Hepatocyte (in vitro differentiated cells): ENCODE measurements at regions not wholly inside any gene's neighbourhood (a gene's known extent, or its start where the extent isn't known, plus 50 kb on each side); places are given as distances from the start of the nearest gene placed in this dataset.

ENCODE experiments used
- DNase-seq: peaks from one replicate; pipeline ENCODE4 v3.0.0-alpha.2; 2016; ENCODE audit warnings: low spot score
- H2AFZ ChIP-seq: fragments of 200-600 bp; sonication (generic); 2 replicates; pipeline ENCODE4 v1.6.0; 2016; ENCODE audit warnings: antibody characterized with exemption, mild to moderate bottlenecking
- H3K27ac ChIP-seq: fragments of 200-600 bp; sonication (generic); 2 replicates; pipeline ENCODE4 v1.5.1; 2016; ENCODE audit warnings: mild to moderate bottlenecking
- H3K27me3 ChIP-seq: fragments of 200-600 bp; sonication (generic); 2 replicates; pipeline ENCODE4 v1.6.1; 2016
- H3K36me3 ChIP-seq: fragments of 200-600 bp; sonication (generic); replicated peaks from 2 replicates; pipeline ENCODE4 v1.5.1; 2016; ENCODE audit warnings: low read depth; ENCODE audit not compliant: insufficient read depth
- H3K4me1 ChIP-seq: fragments of 200-600 bp; sonication (generic); 2 replicates; pipeline ENCODE4 v1.5.1; 2016; ENCODE audit warnings: mild to moderate bottlenecking, moderate library complexity; ENCODE audit not compliant: insufficient read depth
- H3K4me2 ChIP-seq: fragments of 200-600 bp; sonication (generic); 2 replicates; pipeline ENCODE4 v1.6.0; 2016
- H3K4me3 ChIP-seq: fragments of 200-600 bp; sonication (generic); 2 replicates; pipeline ENCODE4 v1.5.1; 2016; ENCODE audit warnings: mild to moderate bottlenecking
- H3K79me2 ChIP-seq: fragments of 200-600 bp; sonication (generic); 2 replicates; pipeline ENCODE4 v1.6.0; 2017; ENCODE audit warnings: mild to moderate bottlenecking
- H3K9me2 ChIP-seq: fragments of 200-600 bp; sonication (generic); replicated peaks from 2 replicates; pipeline ENCODE4 v1.6.0; 2017; ENCODE audit warnings: mild to moderate bottlenecking; ENCODE audit not compliant: insufficient read depth
- H3K9me3 ChIP-seq: fragments of 200-600 bp; sonication (generic); 2 replicates; pipeline ENCODE4 v1.5.1; 2016; ENCODE audit warnings: low read depth, mild to moderate bottlenecking
- H4K20me1 ChIP-seq: fragments of 200-600 bp; sonication (generic); 2 replicates; pipeline ENCODE4 v1.6.0; 2016; ENCODE audit warnings: mild to moderate bottlenecking; ENCODE audit not compliant: insufficient read depth, poor library complexity, severe bottlenecking
- CTCF ChIP-seq: fragments of 200-600 bp; sonication (generic); IDR thresholded peaks from 2 replicates; pipeline ENCODE4 v1.5.1; 2016; ENCODE audit warnings: antibody characterized with exemption, mild to moderate bottlenecking; ENCODE audit not compliant: poor library complexity
- EZH2 ChIP-seq: fragments of 200-600 bp; sonication (generic); IDR thresholded peaks from 2 replicates; pipeline ENCODE4 v1.6.1; 2016; ENCODE audit warnings: antibody characterized with exemption, mild to moderate bottlenecking, borderline replicate concordance
- EZH2phosphoT487 ChIP-seq: fragments of 200-600 bp; sonication (generic); IDR thresholded peaks from one replicate; pipeline ENCODE4 v1.6.1; 2018; ENCODE audit warnings: antibody characterized with exemption, mild to moderate bottlenecking, low read depth, moderate library complexity; ENCODE audit not compliant: unreplicated experiment, severe bottlenecking
- WGBS: methylation state at CpG from one replicate; pipeline ENCODE4 v1.1.6; 2016; ENCODE audit warnings: low lambda C conversion rate; ENCODE audit errors: missing lambda C conversion rate; 5-methylcytosine and 5-hydroxymethylcytosine counted together

GRCh38 chr6:122077603-122078002 lies 321.8 kb upstream of the HSF2 start:
- no peak for DNase-seq
- TF ChIP-seq CTCF (no peak), EZH2 (no peak), EZH2phosphoT487 (no peak)
- Histone ChIP-seq H3K27ac (no peak overlapping the region), H4K20me1 (no peaks in the 10 kb centered on the region), H2AFZ (no peak overlapping the region), H3K9me2 (no peaks in the 10 kb centered on the region), H3K4me3 (no peak overlapping the region), H3K4me1 (peaks cover 5% of the 10 kb centered on the region), H3K79me2 (no peaks in the 10 kb centered on the region), H3K36me3 (no peaks in the 10 kb centered on the region), H3K27me3 (no peaks in the 10 kb centered on the region), H3K4me2 (no peak overlapping the region), H3K9me3 (no peaks in the 10 kb centered on the region)
- WGBS, result 96% methylated on average over 1 of the region's 1 CpG

GRCh38 chr6:122078481-122078880 lies 321.0 kb upstream of the HSF2 start:
- Histone ChIP-seq H3K9me2 (no peaks in the 10 kb centered on the region), H3K27me3 (no peaks in the 10 kb centered on the region), H3K79me2 (no peaks in the 10 kb centered on the region), H3K4me2 (no peak overlapping the region), H2AFZ (no peak overlapping the region), H4K20me1 (no peaks in the 10 kb centered on the region), H3K36me3 (no peaks in the 10 kb centered on the region), H3K4me3 (no peak overlapping the region), H3K27ac (peak overlapping the region; percentile 28), H3K4me1 (peaks cover 5% of the 10 kb centered on the region), H3K9me3 (no peaks in the 10 kb centered on the region)
- no peak for TF ChIP-seq EZH2
- no peak for TF ChIP-seq EZH2phosphoT487
- no peak for TF ChIP-seq CTCF
- WGBS, result 63% methylated on average over 4 of the region's 4 CpGs
- DNase-seq, result no peak

GRCh38 chr6:122079916-122080315 lies 319.5 kb upstream of the HSF2 start:
- Histone ChIP-seq H3K27ac (peak overlapping the region; percentile 61), H4K20me1 (no peaks in the 10 kb centered on the region), H3K4me1 (peaks cover 5% of the 10 kb centered on the region), H3K4me3 (no peak overlapping the region), H3K9me2 (no peaks in the 10 kb centered on the region), H3K36me3 (no peaks in the 10 kb centered on the region), H3K27me3 (no peaks in the 10 kb centered on the region), H3K4me2 (no peak overlapping the region), H3K9me3 (no peaks in the 10 kb centered on the region), H3K79me2 (no peaks in the 10 kb centered on the region), H2AFZ (no peak overlapping the region)
- WGBS, result 59% methylated on average over 3 of the region's 3 CpGs
- DNase-seq, result peak; percentile 15
- TF ChIP-seq EZH2 (no peak), CTCF (no peak), EZH2phosphoT487 (no peak)

GRCh38 chr6:122081921-122082320 lies 317.5 kb upstream of the HSF2 start:
- Histone ChIP-seq H3K9me3 (no peaks in the 10 kb centered on the region), H3K79me2 (no peaks in the 10 kb centered on the region), H3K4me1 (peaks cover 5% of the 10 kb centered on the region), H3K27ac (no peak overlapping the region), H3K9me2 (no peaks in the 10 kb centered on the region), H2AFZ (no peak overlapping the region), H3K27me3 (no peaks in the 10 kb centered on the region), H3K36me3 (no peaks in the 10 kb centered on the region), H3K4me3 (no peak overlapping the region), H3K4me2 (no peak overlapping the region), H4K20me1 (no peaks in the 10 kb centered on the region)
- no peak for DNase-seq
- no peak for TF ChIP-seq EZH2
- TF ChIP-seq EZH2phosphoT487, result no peak
- 82% methylated on average over 5 of the region's 5 CpGs for WGBS
